ENCODE measurements at regions not wholly inside any gene's neighbourhood (a gene's known extent, or its start where the extent isn't known, plus 50 kb on each side); places are given as distances from the start of the nearest gene placed in this dataset.

DNA sequence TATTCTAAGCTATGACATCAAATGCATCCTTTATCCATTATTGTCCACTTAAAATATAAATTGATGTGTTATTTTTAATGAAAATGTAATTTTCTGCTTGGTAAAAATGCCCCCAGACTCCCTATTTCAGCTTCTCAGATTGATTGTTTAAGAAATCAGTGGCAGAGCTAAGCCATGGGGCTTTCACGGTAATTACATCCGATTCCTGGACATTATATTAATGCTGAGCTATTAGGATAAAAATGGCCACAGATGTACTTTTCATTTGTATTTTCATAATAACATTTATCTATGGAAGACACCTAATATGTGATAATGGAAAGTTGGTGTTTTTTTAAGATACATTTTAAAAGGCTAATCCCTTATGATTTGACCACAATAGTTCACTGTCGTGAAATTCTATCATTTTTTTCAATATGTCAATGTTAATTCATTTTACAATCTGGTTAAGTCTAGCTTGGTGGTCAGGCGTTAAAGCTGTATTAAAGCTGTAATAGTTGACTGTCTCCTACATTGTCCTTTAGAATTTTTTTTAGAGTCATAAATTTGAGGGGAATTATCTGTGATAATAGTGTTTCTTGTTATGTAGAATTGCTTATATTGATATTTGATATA lies 229.0 kb upstream of the UBE2E3 start:
- Mint-ChIP-seq H3K27me3 (ENCODE audit: low read depth) (peaks cover 2% of the 10 kb centered on the region; the same call in 1 of the 2 replicates), H3K27ac (no peak overlapping the region), H3K4me3 (no peak overlapping the region), H3K9me3 (no peaks in the 10 kb centered on the region), H3K4me1 (no peaks in the 10 kb centered on the region), H3K36me3 (ENCODE audit: insufficient read depth in 1 of 3, low read depth in 3 of 3) (no peaks in the 10 kb centered on the region)
- H3K9ac ChIP-seq (ENCODE audit: extremely low read depth, insufficient read length, low read length) = no peak overlapping the region
- no peaks in the 10 kb centered on the region for H4K20me1 ChIP-seq (ENCODE audit: control insufficient read depth, insufficient read depth, insufficient read length)
- no peaks in the 10 kb centered on the region for H3K9me3 ChIP-seq (ENCODE audit: control insufficient read depth, low read depth, low read length)
- no CpG with 5 or more reads among the region's 4 CpGs for WGBS (ENCODE audit: extremely low coverage, insufficient read length, low lambda C conversion rate)
- H3K79me1 ChIP-seq (ENCODE audit: insufficient read depth, low read depth, low read length, poor library complexity, severe bottlenecking) = no peaks in the 10 kb centered on the region
- no peak overlapping the region for H2BK120ac ChIP-seq (ENCODE audit: low read depth, low read length, poor library complexity, severe bottlenecking)
- no peak overlapping the region for H3K56ac ChIP-seq (ENCODE audit: insufficient read length, low read depth, low read length)
- H3K4me2 ChIP-seq (ENCODE audit: insufficient read depth, insufficient read length, low read length) = no peak overlapping the region
- H2BK12ac ChIP-seq (ENCODE audit: insufficient read length, low read depth, low read length) = no peak overlapping the region
- no peak overlapping the region for H3K4ac ChIP-seq (ENCODE audit: low read depth, low read length)
- H3T11ph ChIP-seq (ENCODE audit: low read length) = no peak overlapping the region
- H3K23me2 ChIP-seq (ENCODE audit: insufficient read length, low read depth, low read length, poor library complexity, severe bottlenecking) = no peaks in the 10 kb centered on the region
- H3K79me2 ChIP-seq (ENCODE audit: insufficient read depth, low read length) = no peaks in the 10 kb centered on the region
- no peak overlapping the region for H3K14ac ChIP-seq (ENCODE audit: insufficient read depth, low read length)
- H3K27ac ChIP-seq (ENCODE audit: insufficient read length, low read depth, low read length) = no peak overlapping the region
- H3K4me1 ChIP-seq (ENCODE audit: insufficient read depth, low read length) = no peaks in the 10 kb centered on the region
- H2AK5ac ChIP-seq (ENCODE audit: insufficient read length, low read length) = no peak overlapping the region
- no peak overlapping the region for H2AFZ ChIP-seq (ENCODE audit: low read length)
- no peak overlapping the region for H4K5ac ChIP-seq (ENCODE audit: insufficient read length, low read depth, low read length)
- no peaks in the 10 kb centered on the region for H3K27me3 ChIP-seq (ENCODE audit: insufficient read depth, low read length)
- H3K18ac ChIP-seq (ENCODE audit: insufficient read length, low read depth, low read length) = no peak overlapping the region
- no peak overlapping the region for H4K91ac ChIP-seq (ENCODE audit: insufficient read length, low read depth, low read length)
- H3K23ac ChIP-seq (ENCODE audit: insufficient read length, low read depth, low read length) = no peak overlapping the region
- no peak overlapping the region for H2BK20ac ChIP-seq (ENCODE audit: low read depth, low read length, poor library complexity, severe bottlenecking)
- TF ChIP-seq, protein P1, sequence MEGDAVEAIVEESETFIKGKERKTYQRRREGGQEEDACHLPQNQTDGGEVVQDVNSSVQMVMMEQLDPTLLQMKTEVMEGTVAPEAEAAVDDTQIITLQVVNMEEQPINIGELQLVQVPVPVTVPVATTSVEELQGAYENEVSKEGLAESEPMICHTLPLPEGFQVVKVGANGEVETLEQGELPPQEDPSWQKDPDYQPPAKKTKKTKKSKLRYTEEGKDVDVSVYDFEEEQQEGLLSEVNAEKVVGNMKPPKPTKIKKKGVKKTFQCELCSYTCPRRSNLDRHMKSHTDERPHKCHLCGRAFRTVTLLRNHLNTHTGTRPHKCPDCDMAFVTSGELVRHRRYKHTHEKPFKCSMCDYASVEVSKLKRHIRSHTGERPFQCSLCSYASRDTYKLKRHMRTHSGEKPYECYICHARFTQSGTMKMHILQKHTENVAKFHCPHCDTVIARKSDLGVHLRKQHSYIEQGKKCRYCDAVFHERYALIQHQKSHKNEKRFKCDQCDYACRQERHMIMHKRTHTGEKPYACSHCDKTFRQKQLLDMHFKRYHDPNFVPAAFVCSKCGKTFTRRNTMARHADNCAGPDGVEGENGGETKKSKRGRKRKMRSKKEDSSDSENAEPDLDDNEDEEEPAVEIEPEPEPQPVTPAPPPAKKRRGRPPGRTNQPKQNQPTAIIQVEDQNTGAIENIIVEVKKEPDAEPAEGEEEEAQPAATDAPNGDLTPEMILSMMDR (conservative IDR thresholded peaks at IDR 0.05) = no peak
- no peak overlapping the region for H2BK15ac ChIP-seq (ENCODE audit: low read depth, low read length)
- H4K8ac ChIP-seq (replicated peaks; ENCODE audit: insufficient read length, low read depth, low read length) = no peak overlapping the region
- no peak for DNase-seq
- no peak overlapping the region for H2BK5ac ChIP-seq (ENCODE audit: insufficient read length, low read length)

All from H9 (cell line).